ENCODE measurements at regions not wholly inside any gene's neighbourhood (a gene's known extent, or its start where the extent isn't known, plus 50 kb on each side); places are given as distances from the start of the nearest gene placed in this dataset.

DNA sequence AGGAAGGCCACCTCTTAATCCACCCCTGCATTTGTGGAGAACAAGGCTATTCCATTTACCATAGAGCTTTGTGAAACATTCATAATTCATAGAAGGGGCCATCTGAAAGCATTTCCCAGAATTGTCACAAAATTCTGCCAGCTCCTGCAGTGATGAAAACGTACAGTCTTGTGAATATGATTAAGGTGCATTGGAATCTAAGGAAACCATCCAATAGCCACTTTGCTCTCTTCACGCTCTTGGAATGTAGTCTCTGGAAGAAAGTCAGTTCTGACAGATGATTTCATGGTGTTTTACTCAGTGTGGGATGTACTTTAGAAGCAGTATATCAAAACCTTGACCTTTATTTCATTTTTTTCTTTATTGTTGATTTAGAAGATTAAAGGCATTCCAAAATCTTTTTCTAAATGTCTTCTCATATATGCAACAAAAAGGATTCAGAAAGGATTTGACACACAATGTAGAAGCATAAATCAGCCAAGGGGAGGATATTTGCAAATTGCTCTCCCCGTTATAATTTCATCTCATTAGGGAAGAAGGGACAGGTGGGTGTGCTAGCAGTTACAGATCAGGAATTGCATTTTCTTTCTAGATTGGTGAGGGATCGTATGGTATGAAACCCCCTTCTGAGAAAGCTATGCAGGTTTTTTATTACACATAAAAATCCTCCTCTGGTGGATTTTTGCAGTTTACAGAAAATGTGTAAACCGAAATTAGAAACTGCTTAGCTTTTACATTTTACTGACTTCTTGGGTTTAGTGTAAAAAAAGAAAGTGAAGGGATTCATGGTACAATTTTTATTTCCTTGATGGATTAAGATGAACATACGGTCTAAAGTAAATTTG lies 390.2 kb downstream of the LRIG3 start:
- TF ChIP-seq POLR2A (IDR thresholded peaks at IDR 0.05; ENCODE audit: low read length), result no peak
- no peak for TF ChIP-seq GATA1 (IDR thresholded peaks at IDR 0.05; ENCODE audit: low read depth, low read length)

Data from erythroblast (primary cell).